AG04450 (cell line): ENCODE measurements at regions not wholly inside any gene's neighbourhood (a gene's known extent, or its start where the extent isn't known, plus 50 kb on each side); places are given as distances from the start of the nearest gene placed in this dataset.

Experiments used
- CTCF ChIA-PET: fragments of 300-600, 350-600 bp; formaldehyde crosslinking; extraction: SDS; loops from one replicate; lab custom pipeline; 2022; ENCODE audit warnings: antibody characterized with exemption, inconsistent platforms; lab: Charles Lee
- POLR2A ChIA-PET: fragments of 350-600 bp; formaldehyde crosslinking; extraction: SDS; loops from one replicate; lab custom pipeline; 2021; ENCODE audit warnings: antibody characterized with exemption, inconsistent platforms; lab: Yijun Ruan, JAX
- DNase-seq: peaks from one replicate; pipeline ENCODE4 v3.0.0-alpha.2; 2011; ENCODE audit warnings: low read depth, low spot score
- H3K27ac ChIP-seq: one replicate; pipeline ENCODE4 v1.5.1; 2012; ENCODE audit warnings: low read depth, low read length, control low read depth
- H3K27me3 ChIP-seq: one replicate; pipeline ENCODE4 v1.6.0; 2012; ENCODE audit warnings: low read length; ENCODE audit not compliant: control insufficient read depth, insufficient read depth
- H3K4me3 ChIP-seq: 2 replicates; pipeline ENCODE4 v1.5.1; 2011; ENCODE audit warnings: mild to moderate bottlenecking, low read depth, low read length, control low read depth
- H3K9me3 ChIP-seq: 2 replicates; pipeline ENCODE4 v1.5.1; 2012; ENCODE audit warnings: low read length; ENCODE audit not compliant: control insufficient read depth, insufficient read depth
- CTCF ChIP-seq: IDR thresholded peaks from 2 replicates; pipeline ENCODE4 v1.5.1; 2011; ENCODE audit warnings: low read depth, low read length, control low read depth, inconsistent platforms

- TF ChIP-seq CTCF: no peak
- CTCF ChIA-PET: no interaction called here
- Histone ChIP-seq H3K9me3 (no peaks in the 10 kb centered on the region), H3K27ac (no peak overlapping the region), H3K27me3 (no peaks in the 10 kb centered on the region), H3K4me3 (no peak overlapping the region)
- POLR2A ChIA-PET: no interaction called here
- no peak for DNase-seq
These were observed 279.7 kb upstream of the SOX5 start for GRCh38 chr12:24229031-24229700.

GRCh38 chr12:24228371-24228770, 278.9 kb upstream of the SOX5 start:
- TF ChIP-seq CTCF: no peak
- no peak for DNase-seq
- CTCF ChIA-PET: interaction anchor here (0.6 kb wide), 1 partner anchor 31 kb away, joined by 3 read pairs; no protein-coding TSS in a partner anchor
- POLR2A ChIA-PET: no interaction called here
- Histone ChIP-seq H3K27ac (no peak overlapping the region), H3K9me3 (no peaks in the 10 kb centered on the region), H3K27me3 (no peaks in the 10 kb centered on the region), H3K4me3 (no peak overlapping the region)

GRCh38 chr12:24227551-24227950, 278.1 kb upstream of the SOX5 start:
- no peak for TF ChIP-seq CTCF
- DNase-seq: no peak
- CTCF ChIA-PET: no interaction called here
- Histone ChIP-seq H3K27ac (no peak overlapping the region), H3K9me3 (no peaks in the 10 kb centered on the region), H3K27me3 (no peaks in the 10 kb centered on the region), H3K4me3 (no peak overlapping the region)
- POLR2A ChIA-PET: no interaction called here

GRCh38 chr12:24226745-24227350, 277.4 kb upstream of the SOX5 start:
- peak; percentile 61 for DNase-seq
- Histone ChIP-seq H3K27ac (no peak overlapping the region), H3K9me3 (no peaks in the 10 kb centered on the region), H3K27me3 (no peaks in the 10 kb centered on the region), H3K4me3 (no peak overlapping the region)
- no peak for TF ChIP-seq CTCF
- POLR2A ChIA-PET: no interaction called here
- CTCF ChIA-PET: no interaction called here

GRCh38 chr12:24224401-24224800, 274.9 kb upstream of the SOX5 start:
- ChIA-PET POLR2A (interaction anchor here (0.6 kb wide), 1 partner anchor 150 kb away, joined by 3 read pairs; no protein-coding TSS in a partner anchor), CTCF (no interaction called here)
- Histone ChIP-seq H3K27ac (no peak overlapping the region), H3K9me3 (no peaks in the 10 kb centered on the region), H3K27me3 (no peaks in the 10 kb centered on the region), H3K4me3 (no peak overlapping the region)
- no peak for DNase-seq
- TF ChIP-seq CTCF: no peak
